Tibial nerve (tissue), 4 donors: ENCODE measurements at regions not wholly inside any gene's neighbourhood (a gene's known extent, or its start where the extent isn't known, plus 50 kb on each side); places are given as distances from the start of the nearest gene placed in this dataset.

Source experiments
- DNase-seq, 2 donors: peaks; one replicate each; pipeline ENCODE4 v3.0.0-alpha.2; 2019; ENCODE audit warnings: low spot score in 2 of 2
- H3K27ac ChIP-seq, 4 donors: fragments of 200-600 bp; sonication (generic) in 3 of 4; one replicate each; pipeline ENCODE4 v1.5.1; 2017 to 2019; ENCODE audit warnings: mild to moderate bottlenecking in 1 of 4
- H3K27me3 ChIP-seq, 2 donors: fragments of 200-600 bp; sonication (generic) in 1 of 2; one replicate each; pipeline versions ENCODE4 v1.5.1 to v1.6.0; 2017 to 2019
- H3K36me3 ChIP-seq, 3 donors: fragments of 200-600 bp; sonication (generic); one replicate each; pipeline ENCODE4 v1.5.1; 2018 to 2019
- H3K4me1 ChIP-seq, 4 donors: fragments of 200-600 bp; sonication (generic) in 3 of 4; one replicate each; pipeline ENCODE4 v1.5.1; 2017 to 2019
- H3K4me3 ChIP-seq, 4 donors: fragments of 200-600 bp; sonication (generic) in 3 of 4; one replicate each; pipeline ENCODE4 v1.5.1; 2017 to 2019; ENCODE audit warnings: mild to moderate bottlenecking in 1 of 4, moderate library complexity in 1 of 4
- H3K9me3 ChIP-seq, 4 donors: fragments of 200-600 bp; sonication (generic) in 3 of 4; one replicate each; pipeline ENCODE4 v1.5.1; 2017 to 2019
- CTCF ChIP-seq, 5 experiments: fragments of 200-600 bp in 3 of 5; fragments of 450-650 bp in 2 of 5; sonication (generic) in 3 of 5; IDR thresholded peaks; one replicate each; pipeline ENCODE4 v1.5.1; 2016 to 2019; ENCODE audit warnings: antibody characterized with exemption in 5 of 5, mild to moderate bottlenecking in 3 of 5, moderate library complexity in 2 of 5
- EP300 ChIP-seq, 2 donors: sonication (generic); formaldehyde crosslinking; IDR thresholded peaks; one replicate each; pipeline ENCODE4 v1.6.1; 2017; ENCODE audit warnings: antibody characterized with exemption in 2 of 2, mild to moderate bottlenecking in 1 of 2
- POLR2A ChIP-seq, 2 donors: fragments of 450-650 bp; IDR thresholded peaks; one replicate each; pipeline ENCODE4 v1.6.1; 2017; ENCODE audit warnings: antibody characterized with exemption in 2 of 2, mild to moderate bottlenecking in 2 of 2, moderate library complexity in 2 of 2
- WGBS, 2 donors: methylation state at CpG; one replicate each; pipeline ENCODE4 v1.1.5; 2018; 5-methylcytosine and 5-hydroxymethylcytosine counted together

GRCh38 chr3:177357352-177358090, 160.2 kb upstream of the TBL1XR1 start:
- no peak for DNase-seq
- peaks cover 4 to 56% (median 35%) of the 10 kb centered on the region in 4 donors for H3K4me1 ChIP-seq
- WGBS, 2 donors: 11 to 14% methylated on average over 5 of the region's 5 CpGs

GRCh38 chr3:177358091-177358976, 161.1 kb upstream of the TBL1XR1 start:
- no peaks in the 10 kb centered on the region for H3K9me3 ChIP-seq
- peaks cover 4 to 61% (median 35%) of the 10 kb centered on the region in 4 donors for H3K4me1 ChIP-seq
- peak overlapping the region; percentile 72 to 94 (median 86) for H3K27ac ChIP-seq
- no peaks in the 10 kb centered on the region for H3K27me3 ChIP-seq
- H3K36me3 ChIP-seq: no peaks in the 10 kb centered on the region
- TF ChIP-seq POLR2A (IDR thresholded peaks at IDR 0.05): no peak
- no peak for TF ChIP-seq CTCF (IDR thresholded peaks at IDR 0.05)
- TF ChIP-seq EP300 (IDR thresholded peaks at IDR 0.05): peak in 1 of 2 donors; percentile 66
- peak overlapping the region; percentile 3 to 54 (median 28) for H3K4me3 ChIP-seq
- peak in 1 of 2 donors; percentile 53 for DNase-seq
- WGBS, 2 donors: 7 to 8% methylated on average over 15 of the region's 15 CpGs

More at GRCh38 chr3:177357352-177358090, 160.2 kb upstream of the TBL1XR1 start:
- no peaks in the 10 kb centered on the region for H3K27me3 ChIP-seq
- H3K9me3 ChIP-seq: no peaks in the 10 kb centered on the region
- peak overlapping the region; percentile 72 to 94 (median 86) for H3K27ac ChIP-seq
- peak overlapping the region in 2 of 4 donors; percentile 10 to 47 for H3K4me3 ChIP-seq
- H3K36me3 ChIP-seq: no peaks in the 10 kb centered on the region
- TF ChIP-seq EP300 (IDR thresholded peaks at IDR 0.05) (peak; percentile 21 to 52), POLR2A (IDR thresholded peaks at IDR 0.05) (no peak)

GRCh38 chr3:177358977-177359592, 161.8 kb upstream of the TBL1XR1 start:
- Histone ChIP-seq H3K9me3 (no peaks in the 10 kb centered on the region), H3K36me3 (no peaks in the 10 kb centered on the region), H3K27ac (peak overlapping the region; percentile 72 to 94 (median 86)), H3K4me3 (peak overlapping the region; percentile 21 to 54 (median 42)), H3K4me1 (peaks cover 4 to 61% (median 35%) of the 10 kb centered on the region in 4 donors), H3K27me3 (no peaks in the 10 kb centered on the region)
- 8 to 15% methylated on average over 23 to 31 of the region's 31 CpGs for WGBS, 2 donors
- no peak for TF ChIP-seq EP300 (IDR thresholded peaks at IDR 0.05)
- no peak for TF ChIP-seq CTCF (IDR thresholded peaks at IDR 0.05)
- no peak for TF ChIP-seq POLR2A (IDR thresholded peaks at IDR 0.05)
- peak in 1 of 2 donors; percentile 17 for DNase-seq

- Histone ChIP-seq H3K27me3 (no peaks in the 10 kb centered on the region), H3K4me1 (peaks cover 4 to 61% (median 35%) of the 10 kb centered on the region in 4 donors), H3K27ac (peak overlapping the region; percentile 72 to 94 (median 86)), H3K9me3 (no peaks in the 10 kb centered on the region), H3K36me3 (no peaks in the 10 kb centered on the region), H3K4me3 (peak overlapping the region; percentile 21 to 54 (median 42))
- peak; percentile 93 to 97 for DNase-seq
- WGBS, 2 donors: 0% methylated on average over 37 to 38 of the region's 40 CpGs
- peak; percentile 93 to 100 for TF ChIP-seq EP300 (IDR thresholded peaks at IDR 0.05)
- TF ChIP-seq CTCF (IDR thresholded peaks at IDR 0.05): peak in 2 of 5 experiments; percentile 11 to 73
- TF ChIP-seq POLR2A (IDR thresholded peaks at IDR 0.05): peak in 1 of 2 donors; percentile 25
Measured at GRCh38 chr3:177359593-177360357, 162.5 kb upstream of the TBL1XR1 start.
